H9 (cell line): ENCODE measurements at regions not wholly inside any gene's neighbourhood (a gene's known extent, or its start where the extent isn't known, plus 50 kb on each side); places are given as distances from the start of the nearest gene placed in this dataset.

Experiments
- DNase-seq: peaks from one replicate; pipeline ENCODE4 v3.0.0-alpha.2; 2017
- H2AFZ ChIP-seq: one replicate; pipeline ENCODE4 v1.6.1; 2013; ENCODE audit warnings: mild to moderate bottlenecking, low read length, control low read depth, moderate library complexity
- H2AK5ac ChIP-seq: 2 replicates; pipeline ENCODE4 v1.6.1; 2013; ENCODE audit warnings: low read length, control low read depth, mixed read lengths; ENCODE audit not compliant: insufficient read length
- H2BK120ac ChIP-seq: one replicate; pipeline ENCODE4 v1.6.1; 2013; ENCODE audit warnings: low read depth, mild to moderate bottlenecking, low read length, control low read depth, inconsistent platforms; ENCODE audit not compliant: poor library complexity, severe bottlenecking
- H2BK12ac ChIP-seq: 2 replicates; pipeline ENCODE4 v1.6.1; 2013; ENCODE audit warnings: low read length, control low read depth, mixed read lengths, low read depth; ENCODE audit not compliant: insufficient read length
- H2BK15ac ChIP-seq: 2 replicates; pipeline ENCODE4 v1.6.1; 2013; ENCODE audit warnings: low read depth, low read length, control low read depth
- H2BK20ac ChIP-seq: one replicate; pipeline ENCODE4 v1.6.1; 2013; ENCODE audit warnings: low read depth, mild to moderate bottlenecking, low read length, control low read depth, inconsistent platforms; ENCODE audit not compliant: poor library complexity, severe bottlenecking
- H2BK5ac ChIP-seq: 2 replicates; pipeline ENCODE4 v1.6.1; 2013; ENCODE audit warnings: low read length, control low read depth, mixed read lengths; ENCODE audit not compliant: insufficient read length
- H3K14ac ChIP-seq: 2 replicates; pipeline ENCODE4 v1.6.1; 2013; ENCODE audit warnings: low read length, control low read depth; ENCODE audit not compliant: insufficient read depth
- H3K18ac ChIP-seq: 2 replicates; pipeline ENCODE4 v1.6.1; 2013; ENCODE audit warnings: low read depth, mild to moderate bottlenecking, mixed read lengths, low read length, control low read depth; ENCODE audit not compliant: insufficient read length
- H3K23ac ChIP-seq: 2 replicates; pipeline ENCODE4 v1.6.1; 2013; ENCODE audit warnings: low read length, control low read depth, mixed read lengths, low read depth; ENCODE audit not compliant: insufficient read length
- H3K23me2 ChIP-seq: 2 replicates; pipeline ENCODE4 v1.6.1; 2013; ENCODE audit warnings: low read depth, mild to moderate bottlenecking, mixed read lengths, low read length, control low read depth; ENCODE audit not compliant: insufficient read length, poor library complexity, severe bottlenecking
- H3K27ac ChIP-seq: 2 replicates; pipeline ENCODE4 v1.5.1; 2013; ENCODE audit warnings: low read length, control low read depth, mixed read lengths, low read depth; ENCODE audit not compliant: insufficient read length
- H3K27me3 ChIP-seq: 2 replicates; pipeline ENCODE4 v1.6.1; 2013; ENCODE audit warnings: low read length, control low read depth, inconsistent platforms; ENCODE audit not compliant: insufficient read depth
- H3K4ac ChIP-seq: 2 replicates; pipeline ENCODE4 v1.6.1; 2013; ENCODE audit warnings: low read depth, mild to moderate bottlenecking, control low read depth, inconsistent platforms, low read length, moderate library complexity
- H3K4me1 ChIP-seq: 2 replicates; pipeline ENCODE4 v1.6.1; 2013; ENCODE audit warnings: low read length, control low read depth, inconsistent platforms; ENCODE audit not compliant: insufficient read depth
- H3K4me2 ChIP-seq: 2 replicates; pipeline ENCODE4 v1.6.1; 2013; ENCODE audit warnings: low read length, control low read depth, mixed read lengths; ENCODE audit not compliant: insufficient read length, insufficient read depth
- H3K56ac ChIP-seq: 2 replicates; pipeline ENCODE4 v1.6.1; 2013; ENCODE audit warnings: low read depth, mild to moderate bottlenecking, mixed read lengths, low read length, control low read depth; ENCODE audit not compliant: insufficient read length
- H3K79me1 ChIP-seq: 2 replicates; pipeline ENCODE4 v1.6.1; 2013; ENCODE audit warnings: low read depth, mild to moderate bottlenecking, moderate library complexity, low read length, control low read depth, inconsistent platforms; ENCODE audit not compliant: insufficient read depth, poor library complexity, severe bottlenecking
- H3K79me2 ChIP-seq: 2 replicates; pipeline ENCODE4 v1.6.1; 2013; ENCODE audit warnings: low read length, control low read depth, inconsistent platforms; ENCODE audit not compliant: insufficient read depth
- H3K9ac ChIP-seq: 2 replicates; pipeline ENCODE4 v1.6.1; 2013; ENCODE audit warnings: low read length, control low read depth, mixed read lengths; ENCODE audit not compliant: insufficient read length; ENCODE audit errors: extremely low read depth
- H3K9me3 ChIP-seq: one replicate; pipeline ENCODE4 v1.6.1; 2013; ENCODE audit warnings: low read depth, low read length, inconsistent platforms; ENCODE audit not compliant: control insufficient read depth
- H3T11ph ChIP-seq: one replicate; pipeline ENCODE4 v1.6.1; 2013; ENCODE audit warnings: mild to moderate bottlenecking, low read length, control low read depth, inconsistent platforms
- H4K20me1 ChIP-seq: one replicate; pipeline ENCODE4 v1.6.1; 2013; ENCODE audit not compliant: control insufficient read depth, insufficient read length, insufficient read depth
- H4K5ac ChIP-seq: 2 replicates; pipeline ENCODE4 v1.6.1; 2013; ENCODE audit warnings: low read depth, mild to moderate bottlenecking, mixed read lengths, low read length, control low read depth; ENCODE audit not compliant: insufficient read length
- H4K8ac ChIP-seq: replicated peaks from 2 replicates; pipeline ENCODE4 v1.6.1; 2013; ENCODE audit warnings: low read length, control low read depth, mixed read lengths, low read depth; ENCODE audit not compliant: insufficient read length
- H4K91ac ChIP-seq: 2 replicates; pipeline ENCODE4 v1.6.1; 2013; ENCODE audit warnings: low read depth, mild to moderate bottlenecking, moderate library complexity, mixed read lengths, low read length, control low read depth; ENCODE audit not compliant: insufficient read length
- H3K27ac Mint-ChIP-seq, 3 experiments: 2 replicates in 2 of 3; 3 replicates in 1 of 3; pipeline ENCODE4 v1.8.0; 2020 to 2021; ENCODE audit warnings: mixed read lengths in 3 of 3, mild to moderate bottlenecking in 1 of 3, moderate library complexity in 1 of 3
- H3K27me3 Mint-ChIP-seq: 2 replicates; pipeline ENCODE4 v1.8.0; 2021; ENCODE audit warnings: low read depth, mild to moderate bottlenecking, moderate library complexity, mixed read lengths
- H3K36me3 Mint-ChIP-seq, 3 experiments: 2 replicates in 2 of 3; 3 replicates in 1 of 3; pipeline ENCODE4 v1.8.0; 2020 to 2021; ENCODE audit warnings: low read depth in 3 of 3, mixed read lengths in 3 of 3; ENCODE audit not compliant: insufficient read depth in 1 of 3
- H3K4me1 Mint-ChIP-seq, 2 experiments: 2 replicates each; pipeline ENCODE4 v1.8.0; 2020; ENCODE audit warnings: mixed read lengths in 2 of 2
- H3K4me3 Mint-ChIP-seq, 2 experiments: 2 replicates in 1 of 2; 3 replicates in 1 of 2; pipeline ENCODE4 v1.8.0; 2020 to 2021; ENCODE audit warnings: mild to moderate bottlenecking in 2 of 2, mixed read lengths in 2 of 2, moderate library complexity in 1 of 2
- H3K9me3 Mint-ChIP-seq, 2 experiments: 2 replicates in 1 of 2; 3 replicates in 1 of 2; pipeline ENCODE4 v1.8.0; 2020; ENCODE audit warnings: mild to moderate bottlenecking in 2 of 2, mixed read lengths in 2 of 2, moderate library complexity in 1 of 2
- CTCF ChIP-seq: fragments of 200-600 bp; sonication (generic); conservative IDR thresholded peaks from 3 replicates; pipeline ENCODE4 v1.8.0; 2021; ENCODE audit warnings: antibody characterized with exemption, mild to moderate bottlenecking
- WGBS: extraction: QIAGEN DNeasy Blood & Tissue Kit; methylation state at CpG from one replicate; pipeline ENCODE4 v1.1.7; 2013; ENCODE audit warnings: missing lambda C conversion rate, low lambda C conversion rate, mixed read lengths; ENCODE audit not compliant: insufficient read length; ENCODE audit errors: extremely low coverage; 5-methylcytosine and 5-hydroxymethylcytosine counted together

DNA sequence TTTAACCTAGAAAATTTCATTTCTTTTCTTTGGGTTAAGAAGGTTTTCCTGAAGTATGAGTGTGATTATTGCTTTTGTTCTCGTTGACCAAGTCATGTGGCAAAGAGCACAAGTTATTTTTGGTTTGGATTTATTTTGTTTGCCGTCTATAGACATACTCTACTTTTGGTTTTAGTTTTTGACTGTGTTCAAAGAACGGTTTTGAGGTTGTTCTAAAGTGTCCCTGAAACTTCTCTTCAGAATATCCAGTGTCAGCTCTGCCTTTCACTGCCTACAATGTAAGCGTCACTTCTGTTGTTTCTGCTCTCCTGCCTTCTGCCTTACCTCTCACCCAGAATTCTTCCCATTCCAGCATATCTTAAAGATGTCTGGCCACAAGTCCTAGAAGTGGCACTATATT lies 812.2 kb downstream of the C4orf33 start:
- Histone ChIP-seq H4K20me1 (no peaks in the 10 kb centered on the region), H3K4me2 (no peak overlapping the region), H3K23ac (no peak overlapping the region), H2BK15ac (no peak overlapping the region), H3K56ac (no peak overlapping the region), H3K14ac (no peak overlapping the region), H2AK5ac (no peak overlapping the region), H4K8ac (no peak overlapping the region), H2BK12ac (no peak overlapping the region), H3K4me1 (no peaks in the 10 kb centered on the region), H3K9me3 (no peaks in the 10 kb centered on the region), H3K27ac (no peak overlapping the region), H2AFZ (no peak overlapping the region), H3K23me2 (no peaks in the 10 kb centered on the region), H3K27me3 (no peaks in the 10 kb centered on the region), H3K18ac (no peak overlapping the region), H3K4ac (no peak overlapping the region), H2BK5ac (no peak overlapping the region), H2BK120ac (no peak overlapping the region), H3T11ph (no peak overlapping the region), H4K5ac (no peak overlapping the region), H3K79me2 (no peaks in the 10 kb centered on the region), H3K9ac (no peak overlapping the region), H4K91ac (no peak overlapping the region), H3K79me1 (no peaks in the 10 kb centered on the region), H2BK20ac (no peak overlapping the region)
- H3K4me1 Mint-ChIP-seq, result no peaks in the 10 kb centered on the region
- no peak overlapping the region for H3K27ac Mint-ChIP-seq
- no peak overlapping the region for H3K4me3 Mint-ChIP-seq
- no peak for TF ChIP-seq CTCF
- peaks cover 7 to 11% of the 10 kb centered on the region in 2 experiments; a peak in 4 of 5 replicates for H3K9me3 Mint-ChIP-seq
- no CpG with 5 or more reads among the region's 4 CpGs for WGBS
- DNase-seq, result no peak
- peaks cover 0 to 9% (median 3%) of the 10 kb centered on the region in 3 experiments; a peak in 4 of 7 replicates for H3K36me3 Mint-ChIP-seq
- H3K27me3 Mint-ChIP-seq, result no peaks in the 10 kb centered on the region
